ENCODE measurements at regions not wholly inside any gene's neighbourhood (a gene's known extent, or its start where the extent isn't known, plus 50 kb on each side); places are given as distances from the start of the nearest gene placed in this dataset.

DNA sequence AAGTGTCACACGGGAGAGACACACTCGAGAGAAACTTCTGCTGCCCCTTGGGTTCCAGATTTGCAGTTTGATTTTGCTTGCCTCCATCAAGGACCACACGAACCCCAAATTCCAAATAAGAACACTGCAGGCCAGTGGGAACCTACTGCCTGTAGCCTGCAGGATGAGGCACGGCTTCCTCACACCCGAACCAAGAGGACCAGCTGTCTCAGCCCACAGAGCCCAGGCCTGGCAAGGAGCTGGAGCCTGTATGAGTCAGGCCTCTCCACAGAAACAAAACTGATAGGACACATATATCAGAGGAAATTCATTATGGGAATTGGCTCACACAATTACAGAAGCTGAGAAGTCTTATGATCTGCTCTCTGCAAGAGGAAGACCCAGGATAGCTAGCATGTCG lies 188.1 kb upstream of the NSMCE3 start:
- DNase-seq (ENCODE audit: low spot score), result no peak
- no peak overlapping the region for H3K27ac ChIP-seq (ENCODE audit: low read depth, low read length, poor library complexity, severe bottlenecking)
- H3K27me3 ChIP-seq (replicated peaks; ENCODE audit: insufficient read depth, low read depth, low read length, poor library complexity), result no peaks in the 10 kb centered on the region
- intact Hi-C loops (cut with micrococcal nuclease; ENCODE audit: unreplicated experiment), result no loop called here
- H3K4me1 ChIP-seq (ENCODE audit: insufficient read depth, low read length, poor library complexity, severe bottlenecking), result no peaks in the 10 kb centered on the region
- TF ChIP-seq EZH2 (IDR thresholded peaks at IDR 0.05; ENCODE audit: borderline replicate concordance, low read depth, low read length, poor library complexity, severe bottlenecking), result no peak
- TF ChIP-seq, protein P1, sequence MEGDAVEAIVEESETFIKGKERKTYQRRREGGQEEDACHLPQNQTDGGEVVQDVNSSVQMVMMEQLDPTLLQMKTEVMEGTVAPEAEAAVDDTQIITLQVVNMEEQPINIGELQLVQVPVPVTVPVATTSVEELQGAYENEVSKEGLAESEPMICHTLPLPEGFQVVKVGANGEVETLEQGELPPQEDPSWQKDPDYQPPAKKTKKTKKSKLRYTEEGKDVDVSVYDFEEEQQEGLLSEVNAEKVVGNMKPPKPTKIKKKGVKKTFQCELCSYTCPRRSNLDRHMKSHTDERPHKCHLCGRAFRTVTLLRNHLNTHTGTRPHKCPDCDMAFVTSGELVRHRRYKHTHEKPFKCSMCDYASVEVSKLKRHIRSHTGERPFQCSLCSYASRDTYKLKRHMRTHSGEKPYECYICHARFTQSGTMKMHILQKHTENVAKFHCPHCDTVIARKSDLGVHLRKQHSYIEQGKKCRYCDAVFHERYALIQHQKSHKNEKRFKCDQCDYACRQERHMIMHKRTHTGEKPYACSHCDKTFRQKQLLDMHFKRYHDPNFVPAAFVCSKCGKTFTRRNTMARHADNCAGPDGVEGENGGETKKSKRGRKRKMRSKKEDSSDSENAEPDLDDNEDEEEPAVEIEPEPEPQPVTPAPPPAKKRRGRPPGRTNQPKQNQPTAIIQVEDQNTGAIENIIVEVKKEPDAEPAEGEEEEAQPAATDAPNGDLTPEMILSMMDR (conservative IDR thresholded peaks at IDR 0.05; ENCODE audit: low read depth, low read length), result no peak
- no TSS peak for BruUV-seq (replicated peaks)
- no peak overlapping the region for H3K4me3 ChIP-seq (ENCODE audit: low read depth, low read length, poor library complexity, severe bottlenecking)
- ChIA-PET CTCF (no interaction called here), POLR2A (ENCODE audit: low non-redundant PET) (no interaction called here)
- H3K9me3 ChIP-seq (ENCODE audit: low read depth, low read length, poor library complexity, severe bottlenecking), result no peaks in the 10 kb centered on the region
- no peaks in the 10 kb centered on the region for H3K36me3 ChIP-seq (ENCODE audit: insufficient read depth, low read length, poor library complexity, severe bottlenecking)

GRCh38 chr15:29456964-29457363 lies 187.3 kb upstream of the NSMCE3 start:
- TF ChIP-seq EZH2 (IDR thresholded peaks at IDR 0.05; ENCODE audit: borderline replicate concordance, low read depth, low read length, poor library complexity, severe bottlenecking), result no peak
- Histone ChIP-seq H3K4me1 (ENCODE audit: insufficient read depth, low read length, poor library complexity, severe bottlenecking) (no peaks in the 10 kb centered on the region), H3K27ac (ENCODE audit: low read depth, low read length, poor library complexity, severe bottlenecking) (no peak overlapping the region), H3K27me3 (replicated peaks; ENCODE audit: insufficient read depth, low read depth, low read length, poor library complexity) (no peaks in the 10 kb centered on the region), H3K9me3 (ENCODE audit: low read depth, low read length, poor library complexity, severe bottlenecking) (no peaks in the 10 kb centered on the region), H3K36me3 (ENCODE audit: insufficient read depth, low read length, poor library complexity, severe bottlenecking) (no peaks in the 10 kb centered on the region), H3K4me3 (ENCODE audit: low read depth, low read length, poor library complexity, severe bottlenecking) (no peak overlapping the region)
- no TSS peak for BruUV-seq (replicated peaks)
- CTCF ChIA-PET, result no interaction called here
- POLR2A ChIA-PET (ENCODE audit: low non-redundant PET), result no interaction called here
- intact Hi-C loops (cut with micrococcal nuclease; ENCODE audit: unreplicated experiment), result no loop called here
- no peak for DNase-seq (ENCODE audit: low spot score)

DNA sequence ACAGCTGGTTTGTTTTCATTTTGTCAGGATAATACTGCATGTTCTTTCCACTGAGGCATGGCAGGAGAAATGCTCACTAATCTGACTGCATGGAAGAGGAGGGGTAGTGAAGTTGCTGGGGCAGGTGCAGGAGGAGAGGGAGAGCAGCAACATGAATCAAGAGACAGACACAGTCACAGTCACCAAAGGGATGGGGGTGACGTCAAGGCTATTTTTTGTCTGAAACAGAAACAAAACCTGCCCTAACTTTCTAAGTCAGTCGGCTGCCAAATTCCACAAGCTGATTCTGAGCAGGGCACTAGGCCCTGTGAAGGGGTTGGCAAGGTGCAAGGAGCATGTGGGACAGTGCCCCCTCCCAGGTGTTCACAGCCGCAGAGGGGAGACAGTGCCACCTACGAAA lies 186.6 kb upstream of the NSMCE3 start:
- no peaks in the 10 kb centered on the region for H3K4me1 ChIP-seq (ENCODE audit: insufficient read depth, low read length, poor library complexity, severe bottlenecking)
- BruUV-seq (replicated peaks), result no TSS peak
- intact Hi-C loops (cut with micrococcal nuclease; ENCODE audit: unreplicated experiment), result no loop called here
- ChIA-PET CTCF (no interaction called here), POLR2A (ENCODE audit: low non-redundant PET) (no interaction called here)
- no peak overlapping the region for H3K27ac ChIP-seq (ENCODE audit: low read depth, low read length, poor library complexity, severe bottlenecking)
- no peaks in the 10 kb centered on the region for H3K9me3 ChIP-seq (ENCODE audit: low read depth, low read length, poor library complexity, severe bottlenecking)
- no peak for TF ChIP-seq EZH2 (IDR thresholded peaks at IDR 0.05; ENCODE audit: borderline replicate concordance, low read depth, low read length, poor library complexity, severe bottlenecking)
- TF ChIP-seq, protein P1 (conservative IDR thresholded peaks at IDR 0.05; ENCODE audit: low read depth, low read length), result no peak
- H3K36me3 ChIP-seq (ENCODE audit: insufficient read depth, low read length, poor library complexity, severe bottlenecking), result no peaks in the 10 kb centered on the region
- no peaks in the 10 kb centered on the region for H3K27me3 ChIP-seq (replicated peaks; ENCODE audit: insufficient read depth, low read depth, low read length, poor library complexity)
- H3K4me3 ChIP-seq (ENCODE audit: low read depth, low read length, poor library complexity, severe bottlenecking), result no peak overlapping the region
- no peak for DNase-seq (ENCODE audit: low spot score)

- Histone ChIP-seq H3K4me3 (ENCODE audit: low read depth, low read length, poor library complexity, severe bottlenecking) (no peak overlapping the region), H3K4me1 (ENCODE audit: insufficient read depth, low read length, poor library complexity, severe bottlenecking) (no peaks in the 10 kb centered on the region), H3K27ac (ENCODE audit: low read depth, low read length, poor library complexity, severe bottlenecking) (no peak overlapping the region), H3K9me3 (ENCODE audit: low read depth, low read length, poor library complexity, severe bottlenecking) (no peaks in the 10 kb centered on the region), H3K27me3 (replicated peaks; ENCODE audit: insufficient read depth, low read depth, low read length, poor library complexity) (no peaks in the 10 kb centered on the region), H3K36me3 (ENCODE audit: insufficient read depth, low read length, poor library complexity, severe bottlenecking) (no peaks in the 10 kb centered on the region)
- CTCF ChIA-PET, result no interaction called here
- intact Hi-C loops (cut with micrococcal nuclease; ENCODE audit: unreplicated experiment), result no loop called here
- BruUV-seq (replicated peaks), result no TSS peak
- TF ChIP-seq EZH2 (IDR thresholded peaks at IDR 0.05; ENCODE audit: borderline replicate concordance, low read depth, low read length, poor library complexity, severe bottlenecking), result no peak
- TF ChIP-seq, protein P1 (conservative IDR thresholded peaks at IDR 0.05; ENCODE audit: low read depth, low read length), result no peak
- no peak for DNase-seq (ENCODE audit: low spot score)
- POLR2A ChIA-PET (ENCODE audit: low non-redundant PET), result no interaction called here
Observed at GRCh38 chr15:29455530-29455929, 185.9 kb upstream of the NSMCE3 start.

Data from A673 (cell line).